Ectodermal cell (in vitro differentiated cells): ENCODE measurements at regions not wholly inside any gene's neighbourhood (a gene's known extent, or its start where the extent isn't known, plus 50 kb on each side); places are given as distances from the start of the nearest gene placed in this dataset.
"Not testable (repeated sequence)": the region's sequence is repeated elsewhere in the genome, so short reads cannot be mapped to it uniquely, and the experiment has no call there.

ENCODE experiments used
- H3K27ac ChIP-seq: 2 replicates; pipeline ENCODE4 v1.7.0; 2013; ENCODE audit warnings: mild to moderate bottlenecking, low read depth, low read length; ENCODE audit not compliant: insufficient read depth, poor library complexity, severe bottlenecking
- H3K27me3 ChIP-seq: 2 replicates; pipeline ENCODE4 v1.7.0; 2013; ENCODE audit warnings: mild to moderate bottlenecking, low read length; ENCODE audit not compliant: insufficient read depth, control insufficient read depth, poor library complexity, severe bottlenecking
- H3K36me3 ChIP-seq: one replicate; pipeline ENCODE4 v1.7.0; 2013; ENCODE audit warnings: low read length; ENCODE audit not compliant: control insufficient read depth, insufficient read depth
- H3K4me1 ChIP-seq: one replicate; pipeline ENCODE4 v1.7.0; 2013; ENCODE audit warnings: low read length; ENCODE audit not compliant: control insufficient read depth, insufficient read depth
- H3K4me3 ChIP-seq: 2 replicates; pipeline ENCODE4 v1.7.0; 2013; ENCODE audit warnings: low read depth, low read length, control low read depth; ENCODE audit not compliant: insufficient read depth
- H3K9me3 ChIP-seq: 2 replicates; pipeline ENCODE4 v1.7.0; 2013; ENCODE audit warnings: mild to moderate bottlenecking, low read length, moderate library complexity; ENCODE audit not compliant: control insufficient read depth
- WGBS, 2 experiments: methylation state at CpG; one replicate each; pipeline ENCODE4 v1.1.7; 2013; ENCODE audit warnings: missing lambda C conversion rate in 2 of 2; 5-methylcytosine and 5-hydroxymethylcytosine counted together

DNA sequence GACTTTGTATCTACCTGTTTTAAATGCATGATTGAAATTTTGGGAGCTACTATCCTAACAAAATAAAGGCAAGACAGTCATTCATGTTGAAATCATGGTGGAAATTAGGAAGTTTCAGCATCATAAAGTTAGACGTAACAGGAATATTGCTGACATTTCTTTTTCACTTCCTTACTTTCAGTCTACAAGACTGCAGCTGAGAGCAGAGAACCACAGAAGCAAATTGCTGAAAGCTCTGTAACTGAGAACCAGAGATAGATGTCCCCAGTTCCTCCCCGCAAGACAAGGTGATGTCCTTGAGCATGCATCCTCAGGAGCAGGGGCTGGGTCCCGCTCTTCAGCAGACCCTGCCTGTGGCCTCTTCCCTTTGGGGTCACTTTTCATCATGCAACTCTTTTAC is 466.3 kb upstream of the POM121L12 start:
- WGBS, 2 experiments: 79 to 83% methylated on average over 3 of the region's 3 CpGs
- Histone ChIP-seq H3K27ac (no peak overlapping the region), H3K4me1 (no peaks in the 10 kb centered on the region), H3K27me3 (no peaks in the 10 kb centered on the region), H3K36me3 (no peaks in the 10 kb centered on the region), H3K4me3 (no peak overlapping the region), H3K9me3 (no peaks in the 10 kb centered on the region)

- no peaks in the 10 kb centered on the region for H3K27me3 ChIP-seq
- H3K4me1 ChIP-seq: no peaks in the 10 kb centered on the region
- H3K27ac ChIP-seq: no peak overlapping the region
- no peaks in the 10 kb centered on the region for H3K9me3 ChIP-seq
- H3K36me3 ChIP-seq: no peaks in the 10 kb centered on the region
- 86 to 90% methylated on average over 3 to 4 of the region's 5 CpGs for WGBS, 2 experiments
- H3K4me3 ChIP-seq: no peak overlapping the region
Observed at GRCh38 chr7:52565974-52566373, 469.5 kb upstream of the POM121L12 start.

DNA sequence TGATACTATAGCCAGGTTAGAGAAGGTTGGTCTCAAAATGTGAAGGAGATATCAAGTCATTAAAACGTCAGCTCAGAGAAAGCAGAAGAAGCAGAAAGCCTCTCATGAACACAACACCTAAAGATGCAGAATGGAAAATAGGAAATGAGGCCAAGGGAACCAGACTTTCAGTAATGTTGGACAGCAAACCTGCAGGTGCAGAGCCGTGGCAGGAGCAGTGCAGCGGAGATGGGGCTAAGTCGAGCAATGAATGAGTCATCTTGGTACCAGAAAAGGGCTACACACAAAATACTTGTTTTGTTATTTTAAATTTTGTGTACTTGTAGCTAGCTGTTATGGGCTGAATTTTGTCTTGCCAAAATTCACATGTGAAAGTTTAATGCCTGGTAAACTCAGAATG is 479.6 kb upstream of the POM121L12 start:
- Histone ChIP-seq H3K36me3 (no peaks in the 10 kb centered on the region), H3K4me1 (no peaks in the 10 kb centered on the region), H3K4me3 (no peak overlapping the region), H3K9me3 (no peaks in the 10 kb centered on the region), H3K27ac (no peak overlapping the region), H3K27me3 (no peaks in the 10 kb centered on the region)
- 75 to 98% methylated on average over 4 of the region's 4 CpGs for WGBS, 2 experiments

- no peak overlapping the region for H3K4me3 ChIP-seq
- WGBS, 2 experiments: 70 to 78% methylated on average over 8 of the region's 8 CpGs
Observed at GRCh38 chr7:52547308-52547910, 488.0 kb upstream of the POM121L12 start.

DNA sequence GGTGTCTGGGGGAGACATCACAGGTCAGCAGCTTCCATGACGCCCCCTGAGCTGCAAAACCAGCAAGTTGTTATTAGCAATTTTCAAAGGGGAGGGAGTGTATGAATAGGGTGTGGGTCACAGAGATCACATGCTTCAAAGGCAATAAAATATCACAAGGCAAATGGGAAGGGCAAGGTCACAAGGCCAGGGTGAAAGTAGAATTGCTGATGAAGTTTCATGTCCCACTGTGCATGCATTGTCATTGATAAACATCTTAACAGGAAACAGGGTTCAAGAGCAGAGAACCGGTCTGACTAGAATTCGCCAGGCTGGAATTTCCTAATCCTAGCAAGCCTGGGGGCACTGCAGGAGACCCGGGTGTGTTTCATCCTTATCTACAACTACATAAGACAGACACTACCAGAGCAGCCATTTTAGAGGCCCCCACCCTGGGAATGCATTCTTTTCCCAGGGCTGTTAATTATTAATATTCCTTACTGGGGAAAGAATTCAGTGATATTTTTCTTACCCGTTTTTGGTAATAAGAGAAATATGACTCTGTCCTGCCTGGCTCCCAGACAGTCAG is 494.2 kb upstream of the POM121L12 start:
- H3K4me3 ChIP-seq, H3K9me3 ChIP-seq, H3K36me3 ChIP-seq, H3K4me1 ChIP-seq, H3K27ac ChIP-seq, H3K27me3 ChIP-seq: not testable (repeated sequence)
- WGBS, 2 experiments: 82 to 89% methylated on average over 5 of the region's 5 CpGs

More at GRCh38 chr7:52547308-52547910, 488.0 kb upstream of the POM121L12 start:
- Histone ChIP-seq H3K4me1 (no peaks in the 10 kb centered on the region), H3K27me3 (no peaks in the 10 kb centered on the region), H3K36me3 (no peaks in the 10 kb centered on the region), H3K9me3 (no peaks in the 10 kb centered on the region), H3K27ac (no peak overlapping the region)

DNA sequence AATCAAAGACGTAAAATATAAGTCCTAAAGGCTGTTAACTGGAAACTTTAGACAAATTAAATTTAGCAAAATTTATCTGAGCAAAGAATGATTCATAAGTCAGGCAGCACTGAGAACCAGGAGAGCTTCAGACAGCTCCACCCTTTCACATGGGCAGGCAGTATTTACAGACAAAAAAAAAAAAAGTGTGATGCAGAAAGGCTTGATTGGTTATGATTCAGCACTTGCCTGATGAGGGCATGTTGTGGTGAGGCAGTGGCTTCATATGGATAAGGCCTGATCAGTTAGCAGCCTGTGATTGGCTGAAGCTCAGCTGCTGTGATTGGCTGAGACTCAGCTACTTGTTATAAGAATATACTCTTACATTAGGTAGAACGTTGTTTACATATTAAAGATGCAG is 495.4 kb upstream of the POM121L12 start:
- Histone ChIP-seq H3K9me3 (no peaks in the 10 kb centered on the region), H3K4me1 (no peaks in the 10 kb centered on the region), H3K27me3 (no peaks in the 10 kb centered on the region), H3K36me3 (no peaks in the 10 kb centered on the region), H3K27ac (no peak overlapping the region), H3K4me3 (no peak overlapping the region)
- 100% methylated on average over 1 of the region's 2 CpGs; no CpG with 5 or more reads in 1 of the 2 experiments for WGBS, 2 experiments

- no peaks in the 10 kb centered on the region for H3K4me1 ChIP-seq
- H3K36me3 ChIP-seq: no peaks in the 10 kb centered on the region
- H3K9me3 ChIP-seq: no peaks in the 10 kb centered on the region
- no peaks in the 10 kb centered on the region for H3K27me3 ChIP-seq
- H3K4me3 ChIP-seq: no peak overlapping the region
- 92 to 96% methylated on average over 2 of the region's 3 CpGs for WGBS, 2 experiments
- H3K27ac ChIP-seq: no peak overlapping the region
Observed at GRCh38 chr7:52539414-52539813, 496.0 kb upstream of the POM121L12 start.

- Histone ChIP-seq H3K27me3 (no peaks in the 10 kb centered on the region), H3K27ac (no peak overlapping the region), H3K9me3 (no peaks in the 10 kb centered on the region), H3K4me3 (no peak overlapping the region), H3K36me3 (no peaks in the 10 kb centered on the region), H3K4me1 (no peaks in the 10 kb centered on the region)
- WGBS, 2 experiments: 91 to 93% methylated on average over 2 to 3 of the region's 4 CpGs
Observed at GRCh38 chr7:52537051-52537450, 498.4 kb upstream of the POM121L12 start.

GRCh38 chr7:52525772-52526341 is 509.6 kb upstream of the POM121L12 start:
- H3K4me3 ChIP-seq: no peak overlapping the region
- no peaks in the 10 kb centered on the region for H3K9me3 ChIP-seq
- no peaks in the 10 kb centered on the region for H3K36me3 ChIP-seq
- H3K27me3 ChIP-seq: no peaks in the 10 kb centered on the region
- H3K27ac ChIP-seq: no peak overlapping the region
- H3K4me1 ChIP-seq: no peaks in the 10 kb centered on the region
- 86 to 92% methylated on average over 2 to 3 of the region's 3 CpGs for WGBS, 2 experiments

DNA sequence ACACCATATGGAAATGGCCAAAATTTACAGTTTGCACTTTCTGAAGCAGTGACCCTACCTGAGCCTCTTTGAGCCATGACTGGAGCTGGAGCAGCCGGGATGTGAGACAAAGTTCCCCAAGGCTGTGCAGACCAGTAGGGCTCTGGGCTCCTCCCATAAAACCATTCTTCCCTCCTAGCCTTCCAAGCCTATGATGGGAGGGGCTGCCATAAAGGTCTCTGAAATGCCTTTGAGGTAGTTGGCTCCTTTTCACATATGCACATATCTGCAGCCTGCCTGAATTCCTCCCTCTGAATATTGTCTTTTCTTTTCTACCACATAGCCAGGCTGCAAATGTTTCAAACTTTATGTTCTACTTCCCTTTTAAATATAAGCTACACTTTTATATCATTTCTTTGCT is 516.6 kb upstream of the POM121L12 start:
- no peaks in the 10 kb centered on the region for H3K9me3 ChIP-seq
- H3K27me3 ChIP-seq: no peaks in the 10 kb centered on the region
- WGBS, 2 experiments: 88 to 95% methylated on average over 1 of the region's 1 CpG
- no peaks in the 10 kb centered on the region for H3K36me3 ChIP-seq
- no peak overlapping the region for H3K27ac ChIP-seq
- H3K4me3 ChIP-seq: no peak overlapping the region
- H3K4me1 ChIP-seq: no peaks in the 10 kb centered on the region
